Muscle layer of duodenum (tissue), 2 donors: ENCODE measurements at regions not wholly inside any gene's neighbourhood (a gene's known extent, or its start where the extent isn't known, plus 50 kb on each side); places are given as distances from the start of the nearest gene placed in this dataset.

Experiments
- H3K27ac ChIP-seq: one replicate; pipeline ENCODE4 v1.7.0; 2013; ENCODE audit warnings: mild to moderate bottlenecking, low read length
- H3K27me3 ChIP-seq: one replicate; pipeline ENCODE4 v1.7.0; 2013; ENCODE audit warnings: low read depth, mild to moderate bottlenecking, control low read depth, low read length
- H3K36me3 ChIP-seq, 2 donors: one replicate each; pipeline ENCODE4 v1.7.0; 2013; ENCODE audit warnings: low read length in 2 of 2, control low read depth in 1 of 2, mild to moderate bottlenecking in 1 of 2; ENCODE audit not compliant: insufficient read depth in 2 of 2, control insufficient read depth in 1 of 2
- H3K4me1 ChIP-seq, 2 donors: one replicate each; pipeline ENCODE4 v1.7.0; 2013; ENCODE audit warnings: low read length in 2 of 2, mild to moderate bottlenecking in 2 of 2, control low read depth in 1 of 2, moderate library complexity in 1 of 2; ENCODE audit not compliant: insufficient read depth in 2 of 2, control insufficient read depth in 1 of 2
- H3K4me3 ChIP-seq, 2 donors: one replicate each; pipeline ENCODE4 v1.7.0; 2013; ENCODE audit warnings: low read length in 2 of 2, low read depth in 1 of 2, mild to moderate bottlenecking in 1 of 2
- H3K9me3 ChIP-seq, 2 donors: one replicate each; pipeline ENCODE4 v1.7.0; 2013; ENCODE audit warnings: low read length in 2 of 2, control low read depth in 1 of 2, mild to moderate bottlenecking in 1 of 2; ENCODE audit not compliant: control insufficient read depth in 1 of 2
- donor health status: healthy.

DNA sequence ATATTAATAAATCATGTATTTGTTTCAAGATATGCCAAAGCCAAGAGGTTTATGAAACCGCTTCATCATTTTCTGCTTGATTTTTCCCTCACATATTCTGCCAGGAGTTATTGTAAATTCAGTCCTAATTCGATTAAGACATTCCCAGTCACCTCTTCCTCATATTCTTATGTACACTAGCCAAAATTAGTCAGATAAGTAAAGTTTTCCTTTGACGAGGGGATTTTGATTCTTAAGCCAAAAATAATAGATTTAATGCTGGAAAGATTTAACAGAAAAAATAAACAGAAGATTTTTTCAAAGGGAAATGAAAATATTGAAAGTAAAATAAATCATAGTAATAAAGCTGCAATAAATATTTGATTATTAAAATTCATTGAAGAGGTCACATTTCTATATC is 51.0 kb upstream of the VEGFC start:
- Histone ChIP-seq H3K4me3 (no peak overlapping the region), H3K9me3 (peaks cover 0 to 5% of the 10 kb centered on the region in 2 donors), H3K27me3 (no peaks in the 10 kb centered on the region), H3K4me1 (no peaks in the 10 kb centered on the region), H3K36me3 (no peaks in the 10 kb centered on the region), H3K27ac (no peak overlapping the region)

DNA sequence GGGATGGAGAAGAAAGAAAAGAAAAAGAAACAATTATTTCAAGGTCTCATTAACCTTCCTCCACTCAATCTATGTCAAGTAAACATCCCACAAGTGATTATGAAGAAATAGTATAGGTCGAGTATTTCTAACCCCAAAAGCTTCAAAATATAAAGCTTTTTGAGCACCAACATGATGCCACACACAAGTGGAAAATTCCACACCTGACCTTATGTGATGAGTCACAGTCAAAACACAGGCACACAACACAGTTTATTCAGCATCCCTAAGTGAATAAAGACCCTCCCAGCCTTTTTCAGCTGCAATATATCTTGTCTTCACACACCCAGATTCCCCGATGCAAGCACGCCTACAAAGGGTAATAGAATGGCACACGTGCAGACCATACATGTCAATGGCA is 51.7 kb upstream of the VEGFC start:
- Histone ChIP-seq H3K4me1 (no peaks in the 10 kb centered on the region), H3K36me3 (no peaks in the 10 kb centered on the region), H3K4me3 (no peak overlapping the region), H3K27me3 (no peaks in the 10 kb centered on the region), H3K27ac (no peak overlapping the region), H3K9me3 (peaks cover 0 to 5% of the 10 kb centered on the region in 2 donors)

DNA sequence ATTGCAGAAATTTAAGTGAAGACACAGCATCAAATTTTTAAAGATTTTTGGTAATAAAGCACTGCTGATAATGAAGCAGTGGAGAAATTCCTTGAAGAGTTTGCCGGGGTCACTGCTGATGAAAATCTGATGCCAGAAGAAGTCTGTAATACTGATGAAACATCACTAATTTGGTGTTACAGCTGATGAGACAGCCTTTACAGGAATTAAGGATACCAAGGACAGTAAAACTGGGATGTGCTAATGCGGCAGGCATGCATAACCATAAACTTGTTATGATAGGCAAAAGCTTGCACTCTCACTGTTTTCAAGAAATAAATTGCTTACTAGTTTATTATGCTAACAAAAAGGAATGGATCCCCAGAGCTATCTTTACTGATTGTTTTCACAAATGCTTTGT is 52.9 kb upstream of the VEGFC start:
- no peaks in the 10 kb centered on the region for H3K36me3 ChIP-seq
- H3K27ac ChIP-seq = no peak overlapping the region
- no peaks in the 10 kb centered on the region for H3K27me3 ChIP-seq
- no peak overlapping the region for H3K4me3 ChIP-seq
- H3K9me3 ChIP-seq = peaks cover 0 to 7% of the 10 kb centered on the region in 2 donors
- H3K4me1 ChIP-seq = no peaks in the 10 kb centered on the region

DNA sequence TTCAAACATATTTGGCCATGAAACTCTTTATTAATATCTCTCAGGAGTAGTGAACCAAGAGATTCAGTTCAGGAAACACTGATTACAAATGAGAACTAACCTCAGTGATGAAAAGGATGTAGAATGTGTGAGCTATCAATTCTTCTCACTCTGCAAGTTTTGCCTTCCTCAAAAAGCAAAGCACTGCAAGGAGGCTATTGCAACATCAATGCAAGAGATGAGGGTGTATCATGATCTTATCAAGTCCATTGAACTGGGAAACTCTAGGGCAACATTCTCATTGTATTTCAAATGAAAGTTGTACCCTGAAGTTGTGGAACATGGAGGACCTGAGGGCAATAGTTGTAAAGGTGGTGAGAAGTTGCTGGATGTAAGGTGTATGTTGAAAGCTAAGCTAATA is 56.4 kb upstream of the VEGFC start:
- H3K9me3 ChIP-seq = peaks cover 0 to 7% of the 10 kb centered on the region in 2 donors
- H3K27me3 ChIP-seq = no peaks in the 10 kb centered on the region
- no peak overlapping the region for H3K27ac ChIP-seq

DNA sequence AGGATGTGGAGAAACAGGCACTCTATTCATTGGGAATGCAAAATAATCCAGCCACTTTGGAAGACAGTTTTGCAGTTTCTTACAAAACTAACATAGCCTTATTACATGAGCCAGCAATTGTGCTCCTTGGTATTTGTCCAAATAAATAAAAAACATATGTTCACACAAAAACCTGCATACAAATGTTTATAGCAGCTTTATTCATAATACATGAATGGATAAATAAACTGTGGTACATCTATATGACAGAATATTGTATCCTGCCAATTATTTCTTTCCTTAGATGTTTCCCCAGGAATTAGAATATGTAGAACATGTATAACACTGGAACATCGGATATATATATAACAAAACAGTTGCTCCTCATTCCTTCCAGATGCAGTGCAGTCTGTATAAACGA is 57.7 kb upstream of the VEGFC start:
- Histone ChIP-seq H3K27ac (no peak overlapping the region), H3K4me1 (no peaks in the 10 kb centered on the region), H3K36me3 (no peaks in the 10 kb centered on the region), H3K9me3 (peaks cover 0 to 4% of the 10 kb centered on the region in 2 donors), H3K4me3 (no peak overlapping the region), H3K27me3 (no peaks in the 10 kb centered on the region)

More for the DNA sequence above, 56.4 kb upstream of the VEGFC start:
- Histone ChIP-seq H3K4me3 (no peak overlapping the region), H3K36me3 (no peaks in the 10 kb centered on the region), H3K4me1 (no peaks in the 10 kb centered on the region)

DNA sequence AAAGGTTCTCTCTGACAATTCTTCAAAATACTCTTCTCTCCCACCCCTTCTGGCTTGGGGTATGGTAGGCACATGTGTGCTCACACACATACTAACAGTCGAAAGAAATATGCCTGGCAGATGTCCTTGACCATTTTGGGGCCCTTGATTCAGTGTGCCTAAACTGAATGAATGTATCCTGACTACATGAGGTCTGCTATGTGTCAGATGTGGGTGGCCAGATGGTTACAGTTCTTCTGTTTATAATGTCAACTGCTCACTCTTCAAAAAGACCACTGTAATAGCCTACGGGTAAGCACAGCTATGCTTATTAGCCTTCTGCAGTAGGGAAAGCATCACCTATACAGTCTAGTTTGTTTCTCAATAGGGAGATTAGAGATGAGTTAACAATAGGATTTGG is 63.7 kb upstream of the VEGFC start:
- Histone ChIP-seq H3K36me3 (no peaks in the 10 kb centered on the region), H3K4me1 (no peaks in the 10 kb centered on the region), H3K27ac (no peak overlapping the region), H3K4me3 (no peak overlapping the region), H3K27me3 (no peaks in the 10 kb centered on the region), H3K9me3 (no peaks in the 10 kb centered on the region)

DNA sequence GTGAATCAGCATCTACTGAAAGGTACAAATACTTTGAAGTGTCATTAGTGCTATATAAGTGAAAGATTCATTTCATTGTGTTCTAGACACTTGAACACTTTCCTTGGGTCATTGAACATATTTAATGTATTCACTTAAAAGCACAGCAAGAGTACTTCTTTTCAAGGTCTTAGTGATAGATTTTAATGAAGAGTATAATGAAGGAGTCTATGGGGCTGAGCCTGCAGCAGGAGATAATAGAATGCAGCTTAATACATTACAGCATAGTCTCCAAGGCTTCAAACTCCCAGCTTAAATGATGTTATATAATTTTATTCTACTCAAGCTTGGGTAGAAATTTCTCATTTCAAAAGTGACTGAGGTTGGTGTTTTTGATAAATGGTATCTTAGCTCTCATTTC is 66.1 kb upstream of the VEGFC start:
- Histone ChIP-seq H3K36me3 (no peaks in the 10 kb centered on the region), H3K27me3 (no peaks in the 10 kb centered on the region), H3K27ac (no peak overlapping the region), H3K4me1 (no peaks in the 10 kb centered on the region), H3K9me3 (peaks cover 0 to 4% of the 10 kb centered on the region in 2 donors), H3K4me3 (no peak overlapping the region)

DNA sequence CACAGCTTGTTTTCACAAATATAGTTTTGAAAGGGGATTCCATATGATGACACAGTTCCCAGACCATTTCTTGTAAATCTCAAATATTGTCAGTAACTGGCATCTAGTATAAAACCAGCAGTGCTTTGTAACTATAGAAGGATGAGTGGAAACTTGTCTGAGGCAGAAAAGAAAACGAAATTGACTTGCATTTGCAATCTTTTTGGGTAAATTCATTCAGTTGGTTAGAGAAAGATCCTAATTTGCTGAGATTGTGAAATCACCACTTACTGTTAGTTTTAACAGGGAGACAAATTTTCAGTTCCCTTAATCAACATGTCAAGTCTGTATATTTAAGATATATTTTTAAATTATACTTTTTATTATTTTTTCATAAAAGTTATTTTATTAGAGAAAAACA is 71.5 kb upstream of the VEGFC start:
- Histone ChIP-seq H3K27me3 (no peaks in the 10 kb centered on the region), H3K4me1 (no peaks in the 10 kb centered on the region), H3K9me3 (peaks cover 0 to 4% of the 10 kb centered on the region in 2 donors), H3K27ac (no peak overlapping the region), H3K36me3 (no peaks in the 10 kb centered on the region), H3K4me3 (no peak overlapping the region)

DNA sequence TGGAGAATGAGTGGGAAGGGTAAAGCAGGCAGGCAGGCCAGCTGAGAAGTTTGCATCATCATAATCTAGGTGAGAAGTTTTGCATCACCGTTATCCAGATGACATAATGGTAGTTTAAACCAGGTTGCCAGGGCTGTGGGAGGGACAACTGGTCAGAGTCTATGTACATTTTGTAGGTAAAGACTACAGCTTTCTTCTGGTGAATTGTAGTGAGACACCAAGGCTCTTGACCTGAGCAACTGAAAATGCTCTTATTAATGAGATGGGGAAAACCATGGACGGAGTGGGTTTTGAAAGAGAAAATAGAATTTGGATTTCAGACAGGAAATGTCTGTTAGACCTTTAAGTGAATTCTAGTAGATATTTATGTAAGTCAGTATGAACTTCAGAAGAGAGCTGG is 76.0 kb upstream of the VEGFC start:
- H3K4me1 ChIP-seq = no peaks in the 10 kb centered on the region
- H3K27me3 ChIP-seq = no peaks in the 10 kb centered on the region
- no peaks in the 10 kb centered on the region for H3K36me3 ChIP-seq
- H3K4me3 ChIP-seq = no peak overlapping the region
- H3K27ac ChIP-seq = no peak overlapping the region
- peaks cover 0 to 3% of the 10 kb centered on the region in 2 donors for H3K9me3 ChIP-seq

DNA sequence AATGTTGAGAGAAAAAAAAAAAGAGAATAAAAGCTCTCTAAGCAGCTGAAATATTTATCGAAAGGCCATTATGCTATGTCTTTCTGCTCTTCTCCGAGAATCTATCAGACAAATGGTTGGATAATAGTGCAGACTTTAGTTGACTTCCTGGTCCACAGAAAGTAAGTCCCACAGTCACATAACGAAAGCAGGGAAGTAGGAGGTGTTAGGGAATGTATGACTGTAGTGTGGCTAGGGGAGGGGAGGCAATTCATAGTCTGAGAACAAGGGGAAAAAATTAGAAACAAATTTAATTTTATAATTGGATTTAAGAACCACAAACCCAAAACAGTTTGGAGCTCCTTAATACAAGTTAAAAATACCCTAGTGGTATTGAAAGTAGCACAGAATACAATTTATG is 79.7 kb upstream of the VEGFC start:
- H3K4me3 ChIP-seq = no peak overlapping the region
- H3K9me3 ChIP-seq = peaks cover 0 to 3% of the 10 kb centered on the region in 2 donors
- H3K36me3 ChIP-seq = no peaks in the 10 kb centered on the region
- H3K4me1 ChIP-seq = no peaks in the 10 kb centered on the region
- no peak overlapping the region for H3K27ac ChIP-seq
- no peaks in the 10 kb centered on the region for H3K27me3 ChIP-seq

DNA sequence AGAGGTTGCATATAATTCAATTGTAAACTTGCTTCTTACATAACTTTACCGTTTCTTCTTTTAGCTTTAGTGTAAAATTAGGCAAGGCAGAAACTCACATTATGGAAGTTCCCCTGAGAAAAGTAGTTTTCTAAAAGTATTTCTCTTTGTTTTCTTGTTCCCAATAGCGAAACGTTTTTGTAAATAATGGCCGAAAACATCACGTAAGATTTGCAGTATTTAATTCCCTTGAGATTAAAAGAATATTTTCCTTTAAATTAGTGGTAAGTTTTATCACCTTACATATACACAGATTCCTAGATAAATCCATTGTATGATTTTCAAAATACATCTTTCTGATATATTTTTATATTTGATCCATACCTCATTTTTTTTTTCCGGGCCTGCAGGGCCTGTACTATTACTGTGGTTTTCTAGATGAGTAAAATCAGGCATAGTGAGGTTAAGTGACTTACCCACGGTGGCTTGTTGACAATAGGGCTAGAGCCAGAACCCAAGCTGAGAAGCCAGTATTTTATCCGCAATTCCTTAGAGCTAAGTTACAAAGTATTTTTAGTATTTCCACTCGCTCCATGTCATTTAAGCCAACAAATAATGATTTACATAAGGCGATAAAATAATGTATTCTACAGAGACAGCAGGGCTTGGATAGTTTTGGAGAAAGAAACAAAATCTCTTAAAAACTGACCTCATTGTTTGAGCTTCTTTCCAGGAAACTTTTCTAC is 82.2 kb upstream of the VEGFC start:
- Histone ChIP-seq H3K27me3 (no peaks in the 10 kb centered on the region), H3K27ac (no peak overlapping the region), H3K4me3 (no peak overlapping the region), H3K9me3 (peaks cover 0 to 3% of the 10 kb centered on the region in 2 donors), H3K36me3 (no peaks in the 10 kb centered on the region), H3K4me1 (no peaks in the 10 kb centered on the region)

DNA sequence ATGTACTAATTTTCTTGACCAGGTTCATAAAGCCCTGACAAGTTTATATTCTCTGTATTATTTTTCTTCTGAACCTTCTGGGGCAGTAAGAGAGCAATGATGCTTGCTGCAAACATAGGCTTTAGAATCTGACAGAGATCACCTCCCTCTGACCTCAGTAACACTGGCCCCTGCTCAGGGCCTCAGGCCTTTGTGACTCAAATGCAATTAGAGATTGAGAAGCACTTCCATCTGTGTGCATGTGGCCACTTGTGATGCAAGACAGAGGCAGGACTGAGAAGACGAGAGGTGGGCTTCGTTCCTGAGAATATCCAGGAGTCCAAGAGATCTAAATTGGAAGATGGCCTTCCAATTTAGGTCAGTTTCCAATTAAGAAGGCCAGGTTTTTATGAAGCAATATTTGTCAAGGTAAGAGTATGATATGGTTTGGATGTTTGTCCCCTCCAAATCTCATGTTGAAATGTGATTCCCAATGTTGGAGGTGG is 82.8 kb upstream of the VEGFC start:
- Histone ChIP-seq H3K4me1 (no peaks in the 10 kb centered on the region), H3K9me3 (peaks cover 0 to 3% of the 10 kb centered on the region in 2 donors), H3K4me3 (no peak overlapping the region), H3K27me3 (no peaks in the 10 kb centered on the region), H3K27ac (no peak overlapping the region), H3K36me3 (no peaks in the 10 kb centered on the region)
